HEK293T (cell line): ENCODE measurements at regions not wholly inside any gene's neighbourhood (a gene's known extent, or its start where the extent isn't known, plus 50 kb on each side); places are given as distances from the start of the nearest gene placed in this dataset.

Source experiments
- CTCF ChIA-PET: fragments of 350-600 bp; formaldehyde crosslinking; extraction: SDS; loops from one replicate; lab custom pipeline; 2021; ENCODE audit warnings: antibody characterized with exemption, inconsistent platforms; lab: Yijun Ruan, JAX
- POLR2A ChIA-PET: fragments of 350-600 bp; formaldehyde crosslinking; extraction: SDS; loops from one replicate; lab custom pipeline; 2020; ENCODE audit warnings: antibody characterized with exemption, inconsistent platforms; lab: Yijun Ruan, JAX
- DNase-seq: peaks from one replicate; pipeline ENCODE4 v3.0.0; 2012; ENCODE audit warnings: mixed read lengths; ENCODE audit errors: extremely low spot score
- ARNT ChIP-seq: fragments of 450-650 bp; IDR thresholded peaks from 2 replicates; pipeline ENCODE4 v1.6.1; 2017; ENCODE audit warnings: mild to moderate bottlenecking
- BHLHE40 ChIP-seq: fragments of 450-650 bp; IDR thresholded peaks from 2 replicates; pipeline ENCODE4 v1.6.1; 2016; ENCODE audit warnings: mild to moderate bottlenecking, moderate library complexity, borderline replicate concordance
- CTBP1 ChIP-seq: fragments of 450-650 bp; IDR thresholded peaks from 2 replicates; pipeline ENCODE4 v1.6.1; 2016; ENCODE audit warnings: borderline replicate concordance
- ELF4 ChIP-seq: fragments of 450-650 bp; IDR thresholded peaks from 2 replicates; pipeline ENCODE4 v1.6.1; 2017; ENCODE audit warnings: antibody characterized with exemption
- FOXA1 ChIP-seq: fragments of 450-650 bp; IDR thresholded peaks from 2 replicates; pipeline ENCODE4 v1.6.1; 2016; ENCODE audit warnings: mild to moderate bottlenecking
- FOXK2 ChIP-seq: fragments of 450-650 bp; IDR thresholded peaks from 2 replicates; pipeline ENCODE4 v1.6.1; 2016; ENCODE audit warnings: mild to moderate bottlenecking
- FOXM1 ChIP-seq: fragments of 450-650 bp; IDR thresholded peaks from 2 replicates; pipeline ENCODE4 v1.6.1; 2017; ENCODE audit warnings: mild to moderate bottlenecking, borderline replicate concordance
- HDGF ChIP-seq: fragments of 450-650 bp; IDR thresholded peaks from 2 replicates; pipeline ENCODE4 v1.6.1; 2017; ENCODE audit warnings: antibody characterized with exemption, borderline replicate concordance
- L3MBTL2 ChIP-seq: fragments of 450-650 bp; conservative IDR thresholded peaks from 2 replicates; pipeline ENCODE4 v1.6.1; 2016; ENCODE audit warnings: mild to moderate bottlenecking
- LEF1 ChIP-seq: fragments of 450-650 bp; IDR thresholded peaks from 2 replicates; pipeline ENCODE4 v1.6.1; 2017; ENCODE audit warnings: mild to moderate bottlenecking, borderline replicate concordance
- NFRKB ChIP-seq: fragments of 450-650 bp; IDR thresholded peaks from 2 replicates; pipeline ENCODE4 v1.6.1; 2016; ENCODE audit warnings: mild to moderate bottlenecking, moderate library complexity
- PKNOX1 ChIP-seq: fragments of 450-650 bp; IDR thresholded peaks from 2 replicates; pipeline ENCODE4 v1.6.1; 2016
- SP1 ChIP-seq: fragments of 450-650 bp; IDR thresholded peaks from 2 replicates; pipeline ENCODE4 v1.6.1; 2017
- SUZ12 ChIP-seq: fragments of 450-650 bp; IDR thresholded peaks from 2 replicates; pipeline ENCODE4 v1.6.1; 2016; ENCODE audit warnings: mild to moderate bottlenecking
- TARDBP ChIP-seq: fragments of 450-650 bp; IDR thresholded peaks from 2 replicates; pipeline ENCODE4 v1.6.1; 2016
- ZNF384 ChIP-seq: fragments of 450-650 bp; IDR thresholded peaks from 2 replicates; pipeline ENCODE4 v1.6.1; 2016

- POLR2A ChIA-PET = no interaction called here
- TF ChIP-seq TARDBP (no peak), ELF4 (no peak), HDGF (no peak), ARNT (no peak), CTBP1 (no peak), BHLHE40 (no peak), PKNOX1 (no peak), NFRKB (no peak), SUZ12 (no peak), SP1 (no peak), L3MBTL2 (no peak), FOXA1 (no peak), FOXK2 (no peak), LEF1 (no peak), ZNF384 (no peak), FOXM1 (no peak)
- CTCF ChIA-PET = no interaction called here
- no peak for DNase-seq
Observed at GRCh38 chr13:90808838-90809237, 538.6 kb upstream of the MIR17HG start.

GRCh38 chr13:90824032-90824431 is 523.5 kb upstream of the MIR17HG start:
- DNase-seq = no peak
- ChIA-PET CTCF (no interaction called here), POLR2A (no interaction called here)
- TF ChIP-seq LEF1 (no peak), L3MBTL2 (no peak), HDGF (no peak), ZNF384 (no peak), SP1 (no peak), TARDBP (no peak), ARNT (no peak), PKNOX1 (no peak), NFRKB (no peak), FOXA1 (no peak), BHLHE40 (no peak), ELF4 (no peak), FOXM1 (no peak), SUZ12 (no peak), FOXK2 (no peak), CTBP1 (no peak)

- no peak for DNase-seq
- CTCF ChIA-PET = no interaction called here
Observed at GRCh38 chr13:90826688-90827087, 520.8 kb upstream of the MIR17HG start.

GRCh38 chr13:90830782-90831181 is 516.7 kb upstream of the MIR17HG start:
- TF ChIP-seq SUZ12 (no peak), LEF1 (no peak), BHLHE40 (no peak), ARNT (no peak), FOXA1 (no peak), SP1 (no peak), L3MBTL2 (no peak), FOXM1 (no peak), PKNOX1 (no peak), NFRKB (no peak), ZNF384 (no peak), CTBP1 (no peak), FOXK2 (no peak), HDGF (no peak), ELF4 (no peak), TARDBP (no peak)
- no peak for DNase-seq
- ChIA-PET CTCF (no interaction called here), POLR2A (no interaction called here)

More at GRCh38 chr13:90826688-90827087, 520.8 kb upstream of the MIR17HG start:
- POLR2A ChIA-PET = no interaction called here
- no peak for TF ChIP-seq LEF1
- TF ChIP-seq SP1 = no peak
- TF ChIP-seq HDGF = no peak

GRCh38 chr13:90833951-90834350 is 513.5 kb upstream of the MIR17HG start:
- DNase-seq = no peak
- no peak for TF ChIP-seq PKNOX1
- no peak for TF ChIP-seq FOXK2
- no peak for TF ChIP-seq TARDBP
- no peak for TF ChIP-seq NFRKB
- no peak for TF ChIP-seq FOXA1
- TF ChIP-seq SUZ12 = no peak
- TF ChIP-seq FOXM1 = no peak
- POLR2A ChIA-PET = no interaction called here
- CTCF ChIA-PET = no interaction called here

GRCh38 chr13:90834700-90835099 is 512.8 kb upstream of the MIR17HG start:
- TF ChIP-seq ZNF384 = no peak
- no peak for TF ChIP-seq HDGF
- no peak for TF ChIP-seq TARDBP
- no peak for TF ChIP-seq L3MBTL2
- TF ChIP-seq ELF4 = no peak
- TF ChIP-seq NFRKB = no peak
- TF ChIP-seq LEF1 = no peak
- TF ChIP-seq PKNOX1 = no peak
- no peak for TF ChIP-seq FOXA1
- no peak for TF ChIP-seq SUZ12
- TF ChIP-seq BHLHE40 = no peak
- DNase-seq = no peak
- ChIA-PET CTCF (no interaction called here), POLR2A (no interaction called here)
